ENCODE measurements at regions not wholly inside any gene's neighbourhood (a gene's known extent, or its start where the extent isn't known, plus 50 kb on each side); places are given as distances from the start of the nearest gene placed in this dataset.

- no peak for TF ChIP-seq SUZ12 (IDR thresholded peaks at IDR 0.05; ENCODE audit: extremely low read depth, insufficient read depth, insufficient read length)
- TF ChIP-seq ZNF274 (IDR thresholded peaks at IDR 0.05; ENCODE audit: low read depth, low read length) = no peak
- TF ChIP-seq YY1 (IDR thresholded peaks at IDR 0.05; ENCODE audit: insufficient read depth, insufficient read length) = no peak
Measured at GRCh38 chr12:63325757-63326156, 174.8 kb upstream of the AVPR1A start.

Data from NT2/D1 (cell line).